Glutamatergic neuron (in vitro differentiated cells): ENCODE measurements at regions not wholly inside any gene's neighbourhood (a gene's known extent, or its start where the extent isn't known, plus 50 kb on each side); places are given as distances from the start of the nearest gene placed in this dataset.

Source experiments
- DNase-seq: peaks from one replicate; pipeline ENCODE4 v3.0.0; 2022
- H3K27ac Mint-ChIP-seq: one replicate; pipeline ENCODE4 v1.8.0; 2020; ENCODE audit warnings: mild to moderate bottlenecking, mixed read lengths, inconsistent platforms; ENCODE audit not compliant: unreplicated experiment
- H3K27me3 Mint-ChIP-seq: one replicate; pipeline ENCODE4 v1.8.0; 2020; ENCODE audit warnings: mild to moderate bottlenecking, moderate library complexity, mixed read lengths, inconsistent platforms; ENCODE audit not compliant: unreplicated experiment
- H3K36me3 Mint-ChIP-seq: one replicate; pipeline ENCODE4 v1.8.0; 2020; ENCODE audit warnings: mild to moderate bottlenecking, mixed read lengths, inconsistent platforms; ENCODE audit not compliant: unreplicated experiment
- H3K4me1 Mint-ChIP-seq: one replicate; pipeline ENCODE4 v1.8.0; 2020; ENCODE audit warnings: mild to moderate bottlenecking, low read depth, mixed read lengths, inconsistent platforms; ENCODE audit not compliant: unreplicated experiment
- H3K4me3 Mint-ChIP-seq: one replicate; pipeline ENCODE4 v1.8.0; 2020; ENCODE audit warnings: mild to moderate bottlenecking, mixed read lengths, inconsistent platforms; ENCODE audit not compliant: unreplicated experiment
- H3K9me3 Mint-ChIP-seq: one replicate; pipeline ENCODE4 v1.8.0; 2020; ENCODE audit warnings: mild to moderate bottlenecking, moderate library complexity, mixed read lengths, inconsistent platforms; ENCODE audit not compliant: unreplicated experiment
- CTCF ChIP-seq: fragments of 200-600 bp; sonication (generic); IDR thresholded peaks from one replicate; pipeline ENCODE4 v1.5.0; 2021; ENCODE audit not compliant: partially characterized antibody, unreplicated experiment

- TF ChIP-seq CTCF: no peak
- Mint-ChIP-seq H3K27ac (no peak overlapping the region), H3K9me3 (peaks cover 2% of the 10 kb centered on the region), H3K27me3 (peaks cover 2% of the 10 kb centered on the region), H3K4me3 (no peak overlapping the region), H3K4me1 (no peaks in the 10 kb centered on the region), H3K36me3 (peaks cover 11% of the 10 kb centered on the region)
- DNase-seq: no peak
Observed at GRCh38 chr12:72792889-72793288, 520.7 kb downstream of the TRHDE start.

GRCh38 chr12:72793796-72794195 lies 521.6 kb downstream of the TRHDE start:
- Mint-ChIP-seq H3K4me3 (no peak overlapping the region), H3K9me3 (peaks cover 2% of the 10 kb centered on the region), H3K36me3 (peaks cover 11% of the 10 kb centered on the region), H3K27ac (no peak overlapping the region), H3K4me1 (no peaks in the 10 kb centered on the region), H3K27me3 (peaks cover 2% of the 10 kb centered on the region)
- DNase-seq: no peak
- TF ChIP-seq CTCF: no peak

DNA sequence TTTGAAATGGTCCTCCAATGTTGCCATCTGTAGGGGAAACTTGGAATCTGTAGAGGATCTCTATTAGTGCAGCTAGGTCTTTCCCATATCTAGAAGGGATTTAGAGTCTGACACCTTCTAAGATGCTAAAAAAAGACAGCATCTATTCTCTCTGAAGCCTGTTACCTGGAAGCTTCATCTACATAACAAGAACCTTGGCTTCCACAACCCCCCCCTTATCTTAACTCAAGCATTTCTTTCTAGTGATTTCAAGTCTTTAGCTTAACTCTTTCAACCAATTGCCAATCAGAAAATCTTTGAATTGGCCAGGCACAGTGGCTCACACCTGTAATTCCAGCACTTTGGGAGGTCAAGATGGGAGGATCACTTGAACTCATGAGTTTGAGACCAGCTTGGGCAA lies 543.3 kb downstream of the TRHDE start:
- H3K4me1 Mint-ChIP-seq: no peaks in the 10 kb centered on the region
- TF ChIP-seq CTCF: no peak
- DNase-seq: no peak
- H3K4me3 Mint-ChIP-seq: no peak overlapping the region
- H3K36me3 Mint-ChIP-seq: peaks cover 14% of the 10 kb centered on the region
- H3K27me3 Mint-ChIP-seq: no peaks in the 10 kb centered on the region
- no peak overlapping the region for H3K27ac Mint-ChIP-seq
- H3K9me3 Mint-ChIP-seq: peaks cover 5% of the 10 kb centered on the region

GRCh38 chr12:72828662-72829324 lies 556.6 kb downstream of the TRHDE start:
- no peak for DNase-seq
- Mint-ChIP-seq H3K4me3 (no peak overlapping the region), H3K9me3 (no peaks in the 10 kb centered on the region), H3K4me1 (peaks cover 10% of the 10 kb centered on the region), H3K27me3 (peaks cover 3% of the 10 kb centered on the region), H3K27ac (no peak overlapping the region), H3K36me3 (no peaks in the 10 kb centered on the region)
- no peak for TF ChIP-seq CTCF

DNA sequence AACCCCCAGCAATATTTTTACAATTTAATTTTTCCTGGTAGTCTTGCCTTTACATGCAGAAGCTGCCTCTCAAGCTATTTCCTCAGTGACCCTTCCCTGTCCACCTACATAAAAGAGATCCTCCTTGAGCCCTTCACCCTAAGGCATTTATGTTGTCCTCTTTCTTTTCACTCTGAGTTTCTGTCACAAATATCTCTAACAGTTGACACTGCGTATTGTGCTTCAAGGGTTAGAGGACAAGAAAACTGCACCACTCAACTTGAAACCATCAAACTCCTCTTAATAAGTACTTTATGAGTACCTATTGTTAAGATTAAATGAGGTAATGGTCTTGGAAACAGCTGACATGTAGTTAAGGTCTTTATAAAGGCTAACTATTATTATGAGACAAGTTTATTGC lies 557.7 kb downstream of the TRHDE start:
- H3K27me3 Mint-ChIP-seq: peaks cover 3% of the 10 kb centered on the region
- no peaks in the 10 kb centered on the region for H3K9me3 Mint-ChIP-seq
- H3K4me3 Mint-ChIP-seq: no peak overlapping the region
- DNase-seq: no peak
- no peak for TF ChIP-seq CTCF
- no peak overlapping the region for H3K27ac Mint-ChIP-seq
- no peaks in the 10 kb centered on the region for H3K36me3 Mint-ChIP-seq
- peaks cover 10% of the 10 kb centered on the region for H3K4me1 Mint-ChIP-seq
